ENCODE measurements at regions not wholly inside any gene's neighbourhood (a gene's known extent, or its start where the extent isn't known, plus 50 kb on each side); places are given as distances from the start of the nearest gene placed in this dataset.
"Not testable (repeated sequence)": the region's sequence is repeated elsewhere in the genome, so short reads cannot be mapped to it uniquely, and the experiment has no call there.

GRCh38 chr16:22678311-22678710 is 135.7 kb upstream of the HS3ST2 start:
- no peak for DNase-seq

GRCh38 chr16:22681554-22682291 is 132.2 kb upstream of the HS3ST2 start:
- DNase-seq: no peak

GRCh38 chr16:22683258-22683657 is 130.7 kb upstream of the HS3ST2 start:
- no peak for DNase-seq

GRCh38 chr16:22683730-22684573 is 130.0 kb upstream of the HS3ST2 start:
- DNase-seq: no peak

- no peak for DNase-seq
Observed at GRCh38 chr16:22684574-22685458, 129.1 kb upstream of the HS3ST2 start.

GRCh38 chr16:22685459-22685830 is 128.5 kb upstream of the HS3ST2 start:
- no peak for DNase-seq

GRCh38 chr16:22687031-22687530 is 126.9 kb upstream of the HS3ST2 start:
- DNase-seq: no peak

- no peak for DNase-seq
Observed at GRCh38 chr16:22688463-22688862, 125.5 kb upstream of the HS3ST2 start.

- DNase-seq: no peak
Observed at GRCh38 chr16:22688930-22689329, 125.0 kb upstream of the HS3ST2 start.

GRCh38 chr16:22691335-22691734 is 122.6 kb upstream of the HS3ST2 start:
- no peak for DNase-seq

GRCh38 chr16:22692034-22692433 is 121.9 kb upstream of the HS3ST2 start:
- no peak for DNase-seq

GRCh38 chr16:22692916-22693637 is 120.9 kb upstream of the HS3ST2 start:
- no peak for DNase-seq

GRCh38 chr16:22693638-22694340 is 120.2 kb upstream of the HS3ST2 start:
- DNase-seq: no peak

- peak in 1 of 3 donors; percentile 54 for DNase-seq
Observed at GRCh38 chr16:22694887-22695382, 119.0 kb upstream of the HS3ST2 start.

- DNase-seq: not testable (repeated sequence)
Observed at GRCh38 chr16:22695773-22696172, 118.2 kb upstream of the HS3ST2 start.

- DNase-seq: no peak
Observed at GRCh38 chr16:22699356-22699755, 114.6 kb upstream of the HS3ST2 start.

- no peak for DNase-seq
Observed at GRCh38 chr16:22705799-22706198, 108.2 kb upstream of the HS3ST2 start.

GRCh38 chr16:22710326-22710725 is 103.6 kb upstream of the HS3ST2 start:
- peak; percentile 40 to 75 (median 40) for DNase-seq

GRCh38 chr16:22711847-22712246 is 102.1 kb upstream of the HS3ST2 start:
- DNase-seq: no peak

GRCh38 chr16:22712471-22712870 is 101.5 kb upstream of the HS3ST2 start:
- DNase-seq: no peak
